Epithelial cell of proximal tubule (primary cell): ENCODE measurements at regions not wholly inside any gene's neighbourhood (a gene's known extent, or its start where the extent isn't known, plus 50 kb on each side); places are given as distances from the start of the nearest gene placed in this dataset.
"Not testable (repeated sequence)": the region's sequence is repeated elsewhere in the genome, so short reads cannot be mapped to it uniquely, and the experiment has no call there.

Source experiments
- DNase-seq: peaks from one replicate; pipeline ENCODE4 v3.0.0-alpha.2; 2011; ENCODE audit warnings: low read depth
- H3K4me3 ChIP-seq: 2 replicates; pipeline ENCODE4 v1.5.1; 2011; ENCODE audit warnings: low read depth, mild to moderate bottlenecking, low read length
- TF ChIP-seq, protein P1 (sequence below): conservative IDR thresholded peaks from 2 replicates; pipeline ENCODE4 v1.5.1; 2012; ENCODE audit warnings: low read depth, mild to moderate bottlenecking, low read length

GRCh38 chr4:188960411-188961093 is 821.3 kb downstream of the TRIML1 start:
- no peak for DNase-seq
- TF ChIP-seq, protein P1, sequence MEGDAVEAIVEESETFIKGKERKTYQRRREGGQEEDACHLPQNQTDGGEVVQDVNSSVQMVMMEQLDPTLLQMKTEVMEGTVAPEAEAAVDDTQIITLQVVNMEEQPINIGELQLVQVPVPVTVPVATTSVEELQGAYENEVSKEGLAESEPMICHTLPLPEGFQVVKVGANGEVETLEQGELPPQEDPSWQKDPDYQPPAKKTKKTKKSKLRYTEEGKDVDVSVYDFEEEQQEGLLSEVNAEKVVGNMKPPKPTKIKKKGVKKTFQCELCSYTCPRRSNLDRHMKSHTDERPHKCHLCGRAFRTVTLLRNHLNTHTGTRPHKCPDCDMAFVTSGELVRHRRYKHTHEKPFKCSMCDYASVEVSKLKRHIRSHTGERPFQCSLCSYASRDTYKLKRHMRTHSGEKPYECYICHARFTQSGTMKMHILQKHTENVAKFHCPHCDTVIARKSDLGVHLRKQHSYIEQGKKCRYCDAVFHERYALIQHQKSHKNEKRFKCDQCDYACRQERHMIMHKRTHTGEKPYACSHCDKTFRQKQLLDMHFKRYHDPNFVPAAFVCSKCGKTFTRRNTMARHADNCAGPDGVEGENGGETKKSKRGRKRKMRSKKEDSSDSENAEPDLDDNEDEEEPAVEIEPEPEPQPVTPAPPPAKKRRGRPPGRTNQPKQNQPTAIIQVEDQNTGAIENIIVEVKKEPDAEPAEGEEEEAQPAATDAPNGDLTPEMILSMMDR, result no peak
- H3K4me3 ChIP-seq, result no peak overlapping the region

DNA sequence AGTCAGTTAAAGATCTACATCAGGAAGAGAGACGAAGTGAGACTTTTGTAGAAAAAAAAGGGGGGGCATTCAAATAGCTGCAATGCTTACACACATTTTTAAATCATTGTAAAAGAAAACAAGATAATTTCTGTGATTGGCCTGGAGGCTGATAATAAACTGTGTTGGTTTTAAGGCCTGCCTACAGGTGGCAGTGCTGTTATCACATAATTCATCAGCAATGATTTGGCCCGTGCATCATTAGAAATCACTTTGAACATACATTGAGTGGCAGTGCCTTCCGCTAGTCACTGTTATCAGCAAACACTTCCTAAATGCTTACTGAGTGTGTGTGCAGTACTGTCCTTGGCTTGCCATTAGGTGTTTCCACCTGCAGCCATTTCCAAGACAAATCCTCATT is 831.9 kb downstream of the TRIML1 start:
- no peak overlapping the region for H3K4me3 ChIP-seq
- no peak for DNase-seq
- TF ChIP-seq, protein P1, result peak; percentile 76

GRCh38 chr4:188975271-188975670 is 836.0 kb downstream of the TRIML1 start:
- TF ChIP-seq, protein P1, result no peak
- DNase-seq, result no peak
- no peak overlapping the region for H3K4me3 ChIP-seq

GRCh38 chr4:188976644-188977115 is 837.4 kb downstream of the TRIML1 start:
- DNase-seq, result no peak
- H3K4me3 ChIP-seq, result no peak overlapping the region
- TF ChIP-seq, protein P1, result no peak

- not testable (repeated sequence) for DNase-seq, H3K4me3 ChIP-seq
Observed at GRCh38 chr4:188977232-188977631, 838.0 kb downstream of the TRIML1 start.

DNA sequence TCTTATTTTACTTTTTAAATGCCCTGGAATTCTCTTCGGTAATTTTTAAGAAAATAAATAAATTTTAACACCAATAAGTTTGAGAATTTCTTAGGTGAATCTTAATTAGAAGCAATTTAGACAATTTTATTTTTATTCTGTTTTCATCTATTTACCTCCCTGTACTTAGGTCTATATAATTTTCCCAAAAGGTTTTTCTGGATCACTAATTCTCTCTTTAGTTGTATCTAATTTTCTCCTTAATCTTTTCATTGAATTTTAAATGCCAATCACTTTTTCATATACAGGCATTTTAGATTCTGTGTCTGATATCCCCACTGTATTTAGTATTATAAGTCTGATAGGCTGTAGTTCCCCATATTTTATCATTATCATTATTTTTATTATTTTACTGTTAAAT is 845.3 kb downstream of the TRIML1 start:
- TF ChIP-seq, protein P1, result no peak
- H3K4me3 ChIP-seq, result no peak overlapping the region

GRCh38 chr4:188986271-188986689 is 847.0 kb downstream of the TRIML1 start:
- H3K4me3 ChIP-seq, result no peak overlapping the region
- TF ChIP-seq, protein P1, result no peak
- no peak for DNase-seq

More for the DNA sequence above, 845.3 kb downstream of the TRIML1 start:
- no peak for DNase-seq
